ENCODE measurements at regions not wholly inside any gene's neighbourhood (a gene's known extent, or its start where the extent isn't known, plus 50 kb on each side); places are given as distances from the start of the nearest gene placed in this dataset.

GRCh38 chr22:34306361-34306760, 386.1 kb upstream of the LARGE1 start:
- no peak overlapping the region for H3K27ac Mint-ChIP-seq
- H3K27me3 Mint-ChIP-seq (ENCODE audit: insufficient read depth) = no peaks in the 10 kb centered on the region
- H3K4me3 Mint-ChIP-seq = no peak overlapping the region
- no peaks in the 10 kb centered on the region for H3K36me3 Mint-ChIP-seq (ENCODE audit: low read depth)
- DNase-seq (ENCODE audit: low spot score) = no peak
- intact Hi-C loops (cut with micrococcal nuclease) = no loop called here
- peaks cover 11% of the 10 kb centered on the region for H3K9me3 Mint-ChIP-seq
- H3K4me1 Mint-ChIP-seq (ENCODE audit: low read depth) = no peaks in the 10 kb centered on the region

DNA sequence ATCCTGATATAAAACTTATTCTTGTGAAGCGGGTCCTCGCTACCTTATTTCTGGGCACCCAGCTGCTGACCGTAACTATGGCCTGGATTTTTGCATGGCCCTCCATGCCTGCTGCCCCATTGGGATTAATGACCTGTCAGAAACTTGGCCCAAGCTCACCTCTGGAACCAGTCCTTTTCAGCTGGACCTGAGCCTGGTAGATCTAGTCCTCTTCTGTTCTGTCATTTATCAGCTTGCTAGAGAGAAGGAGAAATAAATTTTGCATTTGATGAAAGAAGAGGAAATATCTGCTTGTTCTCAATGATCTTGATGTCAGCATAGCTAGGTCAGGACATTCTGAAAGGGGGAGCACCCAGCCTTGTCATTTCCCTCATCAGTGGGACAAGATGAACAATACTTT, 387.8 kb upstream of the LARGE1 start:
- DNase-seq (ENCODE audit: low spot score) = no peak
- no peaks in the 10 kb centered on the region for H3K27me3 Mint-ChIP-seq (ENCODE audit: insufficient read depth)
- no peak overlapping the region for H3K4me3 Mint-ChIP-seq
- no peaks in the 10 kb centered on the region for H3K36me3 Mint-ChIP-seq (ENCODE audit: low read depth)
- peaks cover 12% of the 10 kb centered on the region for H3K9me3 Mint-ChIP-seq
- H3K27ac Mint-ChIP-seq = no peak overlapping the region
- H3K4me1 Mint-ChIP-seq (ENCODE audit: low read depth) = no peaks in the 10 kb centered on the region
- intact Hi-C loops (cut with micrococcal nuclease) = no loop called here

GRCh38 chr22:34319346-34319745, 399.1 kb upstream of the LARGE1 start:
- no peak for DNase-seq (ENCODE audit: low spot score)
- Mint-ChIP-seq H3K27me3 (ENCODE audit: insufficient read depth) (no peaks in the 10 kb centered on the region), H3K4me3 (no peak overlapping the region), H3K27ac (no peak overlapping the region), H3K4me1 (ENCODE audit: low read depth) (no peaks in the 10 kb centered on the region), H3K9me3 (peaks cover 19% of the 10 kb centered on the region), H3K36me3 (ENCODE audit: low read depth) (no peaks in the 10 kb centered on the region)
- intact Hi-C loops (cut with micrococcal nuclease) = no loop called here

- intact Hi-C loops (cut with micrococcal nuclease) = no loop called here
- H3K36me3 Mint-ChIP-seq (ENCODE audit: low read depth) = no peaks in the 10 kb centered on the region
- H3K4me3 Mint-ChIP-seq = no peak overlapping the region
- no peaks in the 10 kb centered on the region for H3K4me1 Mint-ChIP-seq (ENCODE audit: low read depth)
- no peak for DNase-seq (ENCODE audit: low spot score)
- no peaks in the 10 kb centered on the region for H3K27me3 Mint-ChIP-seq (ENCODE audit: insufficient read depth)
- no peaks in the 10 kb centered on the region for H3K9me3 Mint-ChIP-seq
- H3K27ac Mint-ChIP-seq = no peak overlapping the region
Observed at GRCh38 chr22:34324763-34325162, 404.5 kb upstream of the LARGE1 start.

- intact Hi-C loops (cut with micrococcal nuclease) = no loop called here
- Mint-ChIP-seq H3K4me3 (no peak overlapping the region), H3K9me3 (no peaks in the 10 kb centered on the region), H3K27ac (no peak overlapping the region), H3K4me1 (ENCODE audit: low read depth) (no peaks in the 10 kb centered on the region), H3K27me3 (ENCODE audit: insufficient read depth) (no peaks in the 10 kb centered on the region), H3K36me3 (ENCODE audit: low read depth) (no peaks in the 10 kb centered on the region)
- DNase-seq (ENCODE audit: low spot score) = no peak
Observed at GRCh38 chr22:34326901-34327300, 406.6 kb upstream of the LARGE1 start.

DNA sequence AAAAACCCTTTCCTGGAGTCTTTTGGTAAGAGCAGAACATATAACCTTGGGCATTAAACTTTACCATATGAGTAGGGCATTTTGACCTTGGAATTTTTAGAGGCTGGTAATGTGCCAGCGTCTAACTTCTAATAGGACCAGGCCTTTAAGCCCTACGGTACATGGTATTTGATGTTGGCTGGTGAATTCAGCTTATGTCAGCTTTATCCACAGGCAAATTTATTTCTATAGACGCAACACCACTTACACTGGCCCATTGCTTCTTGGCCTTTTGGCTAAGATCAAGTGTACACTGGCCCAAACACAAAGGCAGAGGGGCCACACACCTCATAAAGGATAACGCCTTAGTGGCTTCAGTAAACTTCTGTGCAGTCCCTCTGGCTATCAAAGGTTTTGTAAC, 410.2 kb upstream of the LARGE1 start:
- DNase-seq (ENCODE audit: low spot score) = no peak
- H3K4me1 Mint-ChIP-seq (ENCODE audit: low read depth) = no peaks in the 10 kb centered on the region
- no peaks in the 10 kb centered on the region for H3K27me3 Mint-ChIP-seq (ENCODE audit: insufficient read depth)
- no peak overlapping the region for H3K27ac Mint-ChIP-seq
- no peaks in the 10 kb centered on the region for H3K36me3 Mint-ChIP-seq (ENCODE audit: low read depth)
- intact Hi-C loops (cut with micrococcal nuclease) = no loop called here
- H3K9me3 Mint-ChIP-seq = peaks cover 22% of the 10 kb centered on the region
- no peak overlapping the region for H3K4me3 Mint-ChIP-seq

DNA sequence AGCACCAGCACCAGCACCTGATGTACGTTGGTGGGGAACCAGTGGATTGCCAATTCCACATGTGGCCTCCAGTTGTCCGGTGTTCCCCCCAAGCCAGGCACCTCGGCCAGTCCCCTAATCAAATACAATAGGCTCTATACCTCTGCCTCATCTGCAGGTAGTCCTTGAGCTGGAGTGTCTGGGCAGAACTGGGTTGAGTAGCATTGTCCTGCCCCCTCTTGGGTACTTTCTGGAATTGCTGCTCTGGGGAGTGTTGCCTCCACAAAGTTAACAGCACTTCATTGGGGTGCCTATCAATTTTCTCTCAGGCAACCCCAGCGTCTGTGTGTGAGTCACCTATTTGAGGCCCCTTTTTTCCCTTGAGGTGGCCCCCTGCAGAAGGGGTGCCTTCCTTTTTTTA, 413.0 kb upstream of the LARGE1 start:
- intact Hi-C loops (cut with micrococcal nuclease) = no loop called here
- H3K4me3 Mint-ChIP-seq = no peak overlapping the region
- no peak overlapping the region for H3K27ac Mint-ChIP-seq
- peaks cover 37% of the 10 kb centered on the region for H3K9me3 Mint-ChIP-seq
- H3K36me3 Mint-ChIP-seq (ENCODE audit: low read depth) = no peaks in the 10 kb centered on the region
- no peaks in the 10 kb centered on the region for H3K27me3 Mint-ChIP-seq (ENCODE audit: insufficient read depth)
- H3K4me1 Mint-ChIP-seq (ENCODE audit: low read depth) = no peaks in the 10 kb centered on the region
- DNase-seq (ENCODE audit: low spot score) = no peak

- H3K4me3 Mint-ChIP-seq = no peak overlapping the region
Observed at GRCh38 chr22:34334893-34335292, 414.6 kb upstream of the LARGE1 start.

DNA sequence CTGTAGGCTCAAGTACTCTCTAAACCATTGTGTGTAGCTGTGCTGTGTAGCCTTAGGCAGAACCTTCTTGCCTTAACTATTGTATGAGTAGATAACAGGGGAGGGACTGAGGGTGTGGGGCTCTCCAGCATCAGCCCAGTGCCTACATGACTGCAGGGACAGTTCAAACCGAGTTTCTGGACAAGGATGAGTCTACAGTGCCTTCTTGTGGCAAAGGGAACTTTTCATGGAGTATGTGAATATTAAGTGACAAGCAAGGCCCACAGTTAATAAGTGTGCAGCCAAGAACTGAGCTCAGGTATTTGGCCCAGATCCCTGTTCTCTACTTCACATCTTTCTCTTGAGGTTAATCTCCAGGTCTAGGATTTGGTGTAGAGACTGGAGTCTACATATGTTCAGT, 424.4 kb upstream of the LARGE1 start:
- no peak for DNase-seq (ENCODE audit: low spot score)
- H3K4me1 Mint-ChIP-seq (ENCODE audit: low read depth) = no peaks in the 10 kb centered on the region
- intact Hi-C loops (cut with micrococcal nuclease) = no loop called here
- H3K9me3 Mint-ChIP-seq = peaks cover 13% of the 10 kb centered on the region
- H3K27ac Mint-ChIP-seq = no peak overlapping the region
- no peaks in the 10 kb centered on the region for H3K27me3 Mint-ChIP-seq (ENCODE audit: insufficient read depth)
- H3K4me3 Mint-ChIP-seq = no peak overlapping the region
- H3K36me3 Mint-ChIP-seq (ENCODE audit: low read depth) = no peaks in the 10 kb centered on the region

More at GRCh38 chr22:34334893-34335292, 414.6 kb upstream of the LARGE1 start:
- no peaks in the 10 kb centered on the region for H3K27me3 Mint-ChIP-seq (ENCODE audit: insufficient read depth)
- intact Hi-C loops (cut with micrococcal nuclease) = no loop called here
- DNase-seq (ENCODE audit: low spot score) = no peak
- H3K4me1 Mint-ChIP-seq (ENCODE audit: low read depth) = no peaks in the 10 kb centered on the region
- no peaks in the 10 kb centered on the region for H3K36me3 Mint-ChIP-seq (ENCODE audit: low read depth)
- peaks cover 42% of the 10 kb centered on the region for H3K9me3 Mint-ChIP-seq
- no peak overlapping the region for H3K27ac Mint-ChIP-seq

GRCh38 chr22:34354071-34354817, 434.0 kb upstream of the LARGE1 start:
- Mint-ChIP-seq H3K27ac (no peak overlapping the region), H3K27me3 (ENCODE audit: insufficient read depth) (no peaks in the 10 kb centered on the region), H3K4me3 (no peak overlapping the region), H3K4me1 (ENCODE audit: low read depth) (no peaks in the 10 kb centered on the region), H3K9me3 (peaks cover 5% of the 10 kb centered on the region), H3K36me3 (ENCODE audit: low read depth) (no peaks in the 10 kb centered on the region)
- no peak for DNase-seq (ENCODE audit: low spot score)
- intact Hi-C loops (cut with micrococcal nuclease) = no loop called here

- H3K27me3 Mint-ChIP-seq (ENCODE audit: insufficient read depth) = no peaks in the 10 kb centered on the region
- no peak overlapping the region for H3K27ac Mint-ChIP-seq
- no peak for DNase-seq (ENCODE audit: low spot score)
- H3K4me3 Mint-ChIP-seq = no peak overlapping the region
- no peaks in the 10 kb centered on the region for H3K4me1 Mint-ChIP-seq (ENCODE audit: low read depth)
- intact Hi-C loops (cut with micrococcal nuclease) = no loop called here
- peaks cover 4% of the 10 kb centered on the region for H3K9me3 Mint-ChIP-seq
- H3K36me3 Mint-ChIP-seq (ENCODE audit: low read depth) = no peaks in the 10 kb centered on the region
Observed at GRCh38 chr22:34356481-34356880, 436.2 kb upstream of the LARGE1 start.

DNA sequence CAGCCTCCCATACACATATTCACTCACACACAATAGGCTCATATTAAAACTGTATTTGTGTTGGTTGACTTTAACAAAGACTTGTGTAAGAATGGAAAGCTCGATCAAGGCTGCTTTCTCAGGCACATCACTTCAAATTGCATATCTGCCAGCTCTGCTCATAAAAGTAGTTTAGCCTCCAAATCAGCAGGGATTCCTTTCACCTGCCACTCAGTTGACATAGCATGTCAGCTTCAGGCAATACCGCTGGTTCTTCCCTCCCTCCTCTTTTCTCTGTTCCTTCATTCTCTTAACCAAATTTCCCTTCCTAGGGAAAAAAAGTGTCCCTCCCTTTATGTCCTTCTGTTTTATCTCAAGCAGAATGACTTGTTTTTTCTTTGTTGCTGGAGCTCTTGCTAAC, 450.4 kb upstream of the LARGE1 start:
- H3K27ac Mint-ChIP-seq = no peak overlapping the region
- DNase-seq (ENCODE audit: low spot score) = no peak

GRCh38 chr22:34379825-34380224, 459.5 kb upstream of the LARGE1 start:
- Mint-ChIP-seq H3K9me3 (peaks cover 32% of the 10 kb centered on the region), H3K4me3 (no peak overlapping the region), H3K27ac (no peak overlapping the region), H3K27me3 (ENCODE audit: insufficient read depth) (no peaks in the 10 kb centered on the region), H3K36me3 (ENCODE audit: low read depth) (no peaks in the 10 kb centered on the region), H3K4me1 (ENCODE audit: low read depth) (no peaks in the 10 kb centered on the region)
- intact Hi-C loops (cut with micrococcal nuclease) = no loop called here
- DNase-seq (ENCODE audit: low spot score) = no peak

More for the DNA sequence above, 450.4 kb upstream of the LARGE1 start:
- Mint-ChIP-seq H3K9me3 (peaks cover 21% of the 10 kb centered on the region), H3K36me3 (ENCODE audit: low read depth) (no peaks in the 10 kb centered on the region), H3K4me3 (no peak overlapping the region), H3K4me1 (ENCODE audit: low read depth) (no peaks in the 10 kb centered on the region), H3K27me3 (ENCODE audit: insufficient read depth) (no peaks in the 10 kb centered on the region)
- intact Hi-C loops (cut with micrococcal nuclease) = no loop called here

- DNase-seq (ENCODE audit: low spot score) = no peak
- Mint-ChIP-seq H3K27me3 (ENCODE audit: insufficient read depth) (no peaks in the 10 kb centered on the region), H3K9me3 (peaks cover 32% of the 10 kb centered on the region), H3K27ac (no peak overlapping the region), H3K36me3 (ENCODE audit: low read depth) (no peaks in the 10 kb centered on the region), H3K4me1 (ENCODE audit: low read depth) (no peaks in the 10 kb centered on the region), H3K4me3 (no peak overlapping the region)
- intact Hi-C loops (cut with micrococcal nuclease) = no loop called here
Observed at GRCh38 chr22:34380532-34380931, 460.3 kb upstream of the LARGE1 start.
